GM21526 (cell line): ENCODE measurements at regions not wholly inside any gene's neighbourhood (a gene's known extent, or its start where the extent isn't known, plus 50 kb on each side); places are given as distances from the start of the nearest gene placed in this dataset.

Source experiments
- ATAC-seq: cut with Tn5 transposase; IDR thresholded peaks from one replicate; pipeline ENCODE4 v1.9.1; 2021; ENCODE audit warnings: moderate library complexity; ENCODE audit not compliant: unreplicated experiment, low FRiP score

- ATAC-seq = no peak
Observed at GRCh38 chr4:10212400-10212799, 95.8 kb upstream of the WDR1 start.

- no peak for ATAC-seq
Observed at GRCh38 chr4:10207116-10207515, 90.5 kb upstream of the WDR1 start.

GRCh38 chr4:10205223-10205622 is 88.6 kb upstream of the WDR1 start:
- ATAC-seq = no peak

- no peak for ATAC-seq
Observed at GRCh38 chr4:10204401-10205058, 87.9 kb upstream of the WDR1 start.

- ATAC-seq = no peak
Observed at GRCh38 chr4:10203851-10204250, 87.3 kb upstream of the WDR1 start.

GRCh38 chr4:10201381-10202223 is 85.0 kb upstream of the WDR1 start:
- ATAC-seq = no peak

GRCh38 chr4:10200869-10201268 is 84.3 kb upstream of the WDR1 start:
- no peak for ATAC-seq

- no peak for ATAC-seq
Observed at GRCh38 chr4:10198365-10198764, 81.8 kb upstream of the WDR1 start.

GRCh38 chr4:10197952-10198351 is 81.4 kb upstream of the WDR1 start:
- no peak for ATAC-seq

GRCh38 chr4:10196191-10196590 is 79.6 kb upstream of the WDR1 start:
- ATAC-seq = no peak

- ATAC-seq = no peak
Observed at GRCh38 chr4:10192331-10192730, 75.7 kb upstream of the WDR1 start.

GRCh38 chr4:10188400-10189004 is 71.9 kb upstream of the WDR1 start:
- ATAC-seq = no peak

- ATAC-seq = no peak
Observed at GRCh38 chr4:10186228-10187214, 69.9 kb upstream of the WDR1 start.

- ATAC-seq = no peak
Observed at GRCh38 chr4:10185518-10186227, 69.1 kb upstream of the WDR1 start.

GRCh38 chr4:10184501-10184938 is 67.9 kb upstream of the WDR1 start:
- no peak for ATAC-seq

GRCh38 chr4:10184041-10184440 is 67.4 kb upstream of the WDR1 start:
- no peak for ATAC-seq

- no peak for ATAC-seq
Observed at GRCh38 chr4:10183462-10183861, 66.9 kb upstream of the WDR1 start.

- ATAC-seq = no peak
Observed at GRCh38 chr4:10182446-10183424, 66.1 kb upstream of the WDR1 start.
